H54 (cell line): ENCODE measurements at regions not wholly inside any gene's neighbourhood (a gene's known extent, or its start where the extent isn't known, plus 50 kb on each side); places are given as distances from the start of the nearest gene placed in this dataset.

Source experiments
- DNase-seq: peaks from one replicate; pipeline ENCODE4 v3.0.0; 2011; ENCODE audit warnings: low spot score, mixed read lengths; ENCODE audit not compliant: insufficient read length
- FAIRE-seq: peaks from 3 replicates; lab custom pipeline; 2011; peaks lifted over from hg19 to GRCh38; lab: Jason Lieb, UNC
- POLR2A ChIP-seq: IDR thresholded peaks from 2 replicates; pipeline ENCODE4 v1.6.1; 2011; ENCODE audit warnings: low read depth, mild to moderate bottlenecking, low read length

GRCh38 chr14:43480976-43481375 is 1026.1 kb downstream of the FSCB start:
- TF ChIP-seq POLR2A: no peak
- no peak for FAIRE-seq
- DNase-seq: no peak

- FAIRE-seq (no peak), DNase-seq (no peak)
- no peak for TF ChIP-seq POLR2A
These were observed 1027.4 kb downstream of the FSCB start for GRCh38 chr14:43479596-43480195.

- DNase-seq: no peak
- FAIRE-seq: no peak
- no peak for TF ChIP-seq POLR2A
These were observed 1030.3 kb downstream of the FSCB start for GRCh38 chr14:43476822-43477221.

GRCh38 chr14:43475757-43476156 is 1031.3 kb downstream of the FSCB start:
- FAIRE-seq (no peak), DNase-seq (no peak)
- TF ChIP-seq POLR2A: no peak

- FAIRE-seq: no peak
- no peak for TF ChIP-seq POLR2A
- no peak for DNase-seq
These were observed 1035.5 kb downstream of the FSCB start for GRCh38 chr14:43471595-43471994.

- TF ChIP-seq POLR2A: no peak
- no peak for DNase-seq
- no peak for FAIRE-seq
These were observed 1042.1 kb downstream of the FSCB start for GRCh38 chr14:43464968-43465367.

GRCh38 chr14:43449291-43449690 is 1057.8 kb downstream of the FSCB start:
- no peak for TF ChIP-seq POLR2A
- FAIRE-seq (no peak), DNase-seq (no peak)

- no peak for TF ChIP-seq POLR2A
- FAIRE-seq (no peak), DNase-seq (no peak)
These were observed 1069.0 kb downstream of the FSCB start for GRCh38 chr14:43438056-43438455.

GRCh38 chr14:43418324-43418723 is 1088.8 kb downstream of the FSCB start:
- TF ChIP-seq POLR2A: no peak
- no peak for DNase-seq

GRCh38 chr14:43413084-43413483 is 1094.0 kb downstream of the FSCB start:
- FAIRE-seq: no peak
- TF ChIP-seq POLR2A: no peak
- no peak for DNase-seq

More at GRCh38 chr14:43418324-43418723, 1088.8 kb downstream of the FSCB start:
- no peak for FAIRE-seq

- TF ChIP-seq POLR2A: no peak
- no peak for DNase-seq
- no peak for FAIRE-seq
These were observed 1095.2 kb downstream of the FSCB start for GRCh38 chr14:43411841-43412240.

- FAIRE-seq (no peak), DNase-seq (no peak)
- no peak for TF ChIP-seq POLR2A
These were observed 1096.5 kb downstream of the FSCB start for GRCh38 chr14:43410631-43411030.

- no peak for FAIRE-seq
- DNase-seq: no peak
- TF ChIP-seq POLR2A: no peak
These were observed 1098.6 kb downstream of the FSCB start for GRCh38 chr14:43408472-43408871.

GRCh38 chr14:43407706-43408105 is 1099.4 kb downstream of the FSCB start:
- no peak for TF ChIP-seq POLR2A
- no peak for FAIRE-seq

GRCh38 chr14:43406931-43407330 is 1100.2 kb downstream of the FSCB start:
- TF ChIP-seq POLR2A: no peak
- DNase-seq (no peak), FAIRE-seq (no peak)

More at GRCh38 chr14:43407706-43408105, 1099.4 kb downstream of the FSCB start:
- DNase-seq: no peak
